ENCODE measurements at regions not wholly inside any gene's neighbourhood (a gene's known extent, or its start where the extent isn't known, plus 50 kb on each side); places are given as distances from the start of the nearest gene placed in this dataset.

DNA sequence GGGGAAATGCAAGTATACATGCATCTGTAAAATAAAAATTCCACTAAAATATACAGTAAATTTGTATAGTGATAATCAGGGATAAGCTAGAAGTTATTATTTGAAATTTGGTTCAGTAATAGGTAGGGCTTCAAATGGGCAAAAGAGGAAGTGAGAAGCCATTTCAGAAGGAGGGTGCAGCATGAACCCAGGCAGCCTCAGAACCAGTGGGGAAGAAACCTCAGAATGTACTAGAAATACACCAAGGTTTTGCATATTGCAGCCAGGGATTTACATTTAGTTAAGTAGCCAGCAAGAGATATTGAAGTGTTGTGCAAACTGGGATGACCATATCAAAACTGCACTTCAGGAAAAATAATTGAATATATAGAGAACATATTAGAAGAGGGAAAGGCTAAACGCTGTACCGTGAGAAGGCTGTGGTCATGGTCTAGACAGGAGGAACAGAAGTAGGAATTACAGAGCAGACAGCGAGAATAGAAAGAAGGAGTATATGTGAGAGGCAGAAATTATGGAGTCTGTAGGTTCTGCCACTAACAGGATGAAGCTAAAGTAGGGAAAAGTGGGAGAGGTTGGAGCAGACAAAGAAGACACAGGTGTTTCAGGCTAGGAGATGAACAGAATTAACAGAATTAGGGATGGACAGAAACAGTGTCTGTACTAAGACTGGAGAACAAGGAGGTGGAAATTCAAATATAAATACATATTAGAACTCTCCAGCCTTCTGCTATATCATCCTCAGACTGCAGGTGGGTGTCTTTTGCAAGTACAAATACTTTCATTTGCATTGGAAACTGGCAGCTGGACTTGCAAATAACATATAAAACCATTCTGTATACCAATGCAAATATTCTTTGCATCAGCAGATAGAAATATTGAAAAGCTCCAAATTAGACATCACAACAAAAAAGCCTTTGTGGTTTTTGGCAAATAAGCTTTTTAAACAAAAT lies 335.6 kb downstream of the ZNF608 start:
- no TSS peak for BruUV-seq (replicated peaks)
- H3K4me2 ChIP-seq (ENCODE audit: insufficient read depth, low read length): no peak overlapping the region
- dilution Hi-C loops (cut with MboI; ENCODE audit: extremely low pct_ligation_motif_present, low sequenced_read_pairs): no loop called here
- no peak overlapping the region for H3K9ac ChIP-seq (replicated peaks; ENCODE audit: extremely low read depth, insufficient read depth, low read length)
- intact Hi-C loops (cut with micrococcal nuclease): no loop called here
- no peak overlapping the region for H3K27ac ChIP-seq (ENCODE audit: insufficient read depth, low read depth, low read length)
- DNase-seq (ENCODE audit: low read depth, low spot score) (peak; percentile 13), FAIRE-seq (no peak)
- no peaks in the 10 kb centered on the region for H3K27me3 ChIP-seq (ENCODE audit: control insufficient read depth in 2 of 2, insufficient read depth in 2 of 2, low read length in 2 of 2)
- ChIA-PET CTCF (interaction anchor here (0.9 to 1.5 kb wide), 4 partner anchors 8 to 240 kb away, joined by 3 to 5 read pairs (median 3); no protein-coding TSS in a partner anchor), POLR2A (no interaction called here)
- H3K79me2 ChIP-seq (ENCODE audit: control insufficient read depth, insufficient read depth, low read length): no peaks in the 10 kb centered on the region
- H3K4me3 ChIP-seq (replicated peaks in 1 of 3; ENCODE audit: insufficient read depth in 1 of 3, low read depth in 1 of 3, low read length in 3 of 3): no peak overlapping the region
- no peak overlapping the region for H2AFZ ChIP-seq (ENCODE audit: low read depth, low read length)
- no peaks in the 10 kb centered on the region for H3K9me3 ChIP-seq (replicated peaks; ENCODE audit: control insufficient read depth, insufficient read depth, low read length)
- H4K20me1 ChIP-seq (replicated peaks; ENCODE audit: control insufficient read depth, extremely low read depth, insufficient read depth, low read length): no peaks in the 10 kb centered on the region
- H3K9me1 ChIP-seq (replicated peaks; ENCODE audit: control insufficient read depth, extremely low read depth, insufficient read depth, low read length): no peaks in the 10 kb centered on the region
- no peaks in the 10 kb centered on the region for H3K36me3 ChIP-seq (ENCODE audit: control insufficient read depth in 2 of 2, extremely low read depth in 1 of 2, insufficient read depth in 2 of 2, low read length in 2 of 2)
- H3K4me1 ChIP-seq (ENCODE audit: control insufficient read depth, extremely low read depth, insufficient read depth, low read length): no peaks in the 10 kb centered on the region
- no peak for TF ChIP-seq MYC (IDR thresholded peaks at IDR 0.05; ENCODE audit: low read depth, low read length)

DNA sequence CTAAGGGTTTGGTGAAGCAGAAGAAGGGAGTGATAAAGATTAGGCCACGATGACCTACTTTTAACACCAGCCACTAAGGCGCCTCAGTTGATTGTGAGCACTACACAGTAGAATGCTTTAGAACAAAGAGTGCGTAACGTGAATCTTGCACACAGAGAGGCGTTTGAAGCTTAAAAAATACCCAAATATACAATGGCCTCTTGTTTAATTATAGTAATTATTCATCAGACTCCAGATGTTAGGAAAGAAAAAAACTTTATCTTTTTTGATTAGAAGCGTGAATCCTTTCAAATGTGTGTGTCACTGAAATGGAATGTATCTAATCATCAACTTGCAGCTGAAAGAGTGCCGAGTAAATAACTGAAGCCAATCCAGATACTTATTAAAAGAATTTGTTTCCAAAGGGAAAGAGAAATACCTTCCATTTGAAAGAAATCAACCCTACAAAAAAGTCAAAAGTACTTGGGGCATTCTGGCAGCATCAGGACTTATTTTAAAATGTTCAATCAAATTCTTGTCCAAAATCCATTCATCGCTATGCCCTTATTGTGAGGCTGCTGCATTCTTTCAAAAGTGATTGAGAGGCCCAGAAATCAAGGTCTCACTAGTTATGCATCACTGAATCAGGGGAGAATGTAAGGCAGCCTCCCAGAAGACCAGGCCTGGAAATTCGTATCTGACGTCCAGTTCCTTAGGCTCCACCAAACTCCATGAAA lies 337.5 kb downstream of the ZNF608 start:
- intact Hi-C loops (cut with micrococcal nuclease): no loop called here
- no TSS peak for BruUV-seq (replicated peaks)
- TF ChIP-seq EZH2 (IDR thresholded peaks at IDR 0.05; ENCODE audit: borderline replicate concordance, low read depth, low read length, severe bottlenecking) (no peak), POLR2AphosphoS5 (IDR thresholded peaks at IDR 0.05; ENCODE audit: insufficient read depth, low read depth, low read length) (no peak), FOS (IDR thresholded peaks at IDR 0.05; ENCODE audit: borderline replicate concordance, insufficient read depth, low read length) (no peak), POLR2A (IDR thresholded peaks at IDR 0.05; ENCODE audit: low read depth, low read length) (no peak), MYC (IDR thresholded peaks at IDR 0.05; ENCODE audit: low read depth, low read length) (no peak), JUN (IDR thresholded peaks at IDR 0.05; ENCODE audit: borderline replicate concordance, insufficient read depth, insufficient read length, low read depth) (no peak), GATA2 (IDR thresholded peaks at IDR 0.05; ENCODE audit: insufficient read depth, insufficient read length, low read depth, low read length) (no peak)
- TF ChIP-seq, protein P1, sequence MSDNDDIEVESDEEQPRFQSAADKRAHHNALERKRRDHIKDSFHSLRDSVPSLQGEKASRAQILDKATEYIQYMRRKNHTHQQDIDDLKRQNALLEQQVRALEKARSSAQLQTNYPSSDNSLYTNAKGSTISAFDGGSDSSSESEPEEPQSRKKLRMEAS (IDR thresholded peaks at IDR 0.05; ENCODE audit: insufficient read depth, insufficient read length): no peak
- TF ChIP-seq, protein P2, sequence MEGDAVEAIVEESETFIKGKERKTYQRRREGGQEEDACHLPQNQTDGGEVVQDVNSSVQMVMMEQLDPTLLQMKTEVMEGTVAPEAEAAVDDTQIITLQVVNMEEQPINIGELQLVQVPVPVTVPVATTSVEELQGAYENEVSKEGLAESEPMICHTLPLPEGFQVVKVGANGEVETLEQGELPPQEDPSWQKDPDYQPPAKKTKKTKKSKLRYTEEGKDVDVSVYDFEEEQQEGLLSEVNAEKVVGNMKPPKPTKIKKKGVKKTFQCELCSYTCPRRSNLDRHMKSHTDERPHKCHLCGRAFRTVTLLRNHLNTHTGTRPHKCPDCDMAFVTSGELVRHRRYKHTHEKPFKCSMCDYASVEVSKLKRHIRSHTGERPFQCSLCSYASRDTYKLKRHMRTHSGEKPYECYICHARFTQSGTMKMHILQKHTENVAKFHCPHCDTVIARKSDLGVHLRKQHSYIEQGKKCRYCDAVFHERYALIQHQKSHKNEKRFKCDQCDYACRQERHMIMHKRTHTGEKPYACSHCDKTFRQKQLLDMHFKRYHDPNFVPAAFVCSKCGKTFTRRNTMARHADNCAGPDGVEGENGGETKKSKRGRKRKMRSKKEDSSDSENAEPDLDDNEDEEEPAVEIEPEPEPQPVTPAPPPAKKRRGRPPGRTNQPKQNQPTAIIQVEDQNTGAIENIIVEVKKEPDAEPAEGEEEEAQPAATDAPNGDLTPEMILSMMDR (IDR thresholded peaks at IDR 0.05; ENCODE audit: extremely low read depth in 1 of 2, insufficient read depth in 1 of 2, low read depth in 1 of 2, low read length in 2 of 2): no peak
- no peak overlapping the region for H3K4me2 ChIP-seq (ENCODE audit: insufficient read depth, low read length)
- CTCF ChIA-PET: no interaction called here
- DNase-seq (ENCODE audit: low read depth, low spot score) (no peak), FAIRE-seq (no peak)
- H3K4me1 ChIP-seq (ENCODE audit: control insufficient read depth, extremely low read depth, insufficient read depth, low read length): no peaks in the 10 kb centered on the region
- H3K79me2 ChIP-seq (ENCODE audit: control insufficient read depth, insufficient read depth, low read length): no peaks in the 10 kb centered on the region
- no peak overlapping the region for H3K27ac ChIP-seq (ENCODE audit: insufficient read depth, low read depth, low read length)
- dilution Hi-C loops (cut with MboI; ENCODE audit: extremely low pct_ligation_motif_present, low sequenced_read_pairs): no loop called here
- H3K9me3 ChIP-seq (replicated peaks; ENCODE audit: control insufficient read depth, insufficient read depth, low read length): no peaks in the 10 kb centered on the region
- H4K20me1 ChIP-seq (replicated peaks; ENCODE audit: control insufficient read depth, extremely low read depth, insufficient read depth, low read length): no peaks in the 10 kb centered on the region
- POLR2A ChIA-PET: no interaction called here
- H3K36me3 ChIP-seq (ENCODE audit: control insufficient read depth in 2 of 2, extremely low read depth in 1 of 2, insufficient read depth in 2 of 2, low read length in 2 of 2): no peaks in the 10 kb centered on the region
- H3K9me1 ChIP-seq (replicated peaks; ENCODE audit: control insufficient read depth, extremely low read depth, insufficient read depth, low read length): no peaks in the 10 kb centered on the region
- no peak overlapping the region for H2AFZ ChIP-seq (ENCODE audit: low read depth, low read length)
- H3K27me3 ChIP-seq (ENCODE audit: control insufficient read depth in 2 of 2, insufficient read depth in 2 of 2, low read length in 2 of 2): no peaks in the 10 kb centered on the region
- H3K4me3 ChIP-seq (replicated peaks in 1 of 3; ENCODE audit: insufficient read depth in 1 of 3, low read depth in 1 of 3, low read length in 3 of 3): no peak overlapping the region
- H3K9ac ChIP-seq (replicated peaks; ENCODE audit: extremely low read depth, insufficient read depth, low read length): no peak overlapping the region

All from endothelial cell of umbilical vein (primary cell).